Erythroblast (primary cell): ENCODE measurements at regions not wholly inside any gene's neighbourhood (a gene's known extent, or its start where the extent isn't known, plus 50 kb on each side); places are given as distances from the start of the nearest gene placed in this dataset.

Experiments used
- GATA1 ChIP-seq: IDR thresholded peaks from 2 replicates; pipeline ENCODE4 v1.6.1; 2011; ENCODE audit warnings: low read depth, mild to moderate bottlenecking, control low read depth, low read length, moderate library complexity
- POLR2A ChIP-seq: IDR thresholded peaks from 2 replicates; pipeline ENCODE4 v1.6.1; 2011; ENCODE audit warnings: mild to moderate bottlenecking, low read length

- no peak for TF ChIP-seq POLR2A
- no peak for TF ChIP-seq GATA1
Measured at GRCh38 chr3:94611596-94611995, 548.7 kb downstream of the NSUN3 start.
